Fibroblast of skin of left biceps (primary cell): ENCODE measurements at regions not wholly inside any gene's neighbourhood (a gene's known extent, or its start where the extent isn't known, plus 50 kb on each side); places are given as distances from the start of the nearest gene placed in this dataset.

ENCODE experiments used
- DNase-seq, 2 experiments: peaks; one replicate each; pipeline ENCODE4 v3.0.0-alpha.2; 2013; ENCODE audit warnings: low read depth in 2 of 2

GRCh38 chr5:44660251-44660650, 148.5 kb upstream of the MRPS30 start:
- DNase-seq = no peak

- no peak for DNase-seq
Observed at GRCh38 chr5:44659334-44659733, 149.4 kb upstream of the MRPS30 start.

GRCh38 chr5:44652674-44653073, 156.1 kb upstream of the MRPS30 start:
- no peak for DNase-seq

GRCh38 chr5:44646016-44646415, 162.7 kb upstream of the MRPS30 start:
- DNase-seq = no peak

- no peak for DNase-seq
Observed at GRCh38 chr5:44645502-44645901, 163.2 kb upstream of the MRPS30 start.

- DNase-seq = no peak
Observed at GRCh38 chr5:44644628-44645027, 164.1 kb upstream of the MRPS30 start.

- DNase-seq = no peak
Observed at GRCh38 chr5:44641820-44642219, 166.9 kb upstream of the MRPS30 start.

GRCh38 chr5:44640945-44641456, 167.7 kb upstream of the MRPS30 start:
- no peak for DNase-seq

GRCh38 chr5:44637916-44638869, 170.6 kb upstream of the MRPS30 start:
- DNase-seq = no peak

GRCh38 chr5:44632344-44632743, 176.4 kb upstream of the MRPS30 start:
- DNase-seq = no peak

- DNase-seq = no peak
Observed at GRCh38 chr5:44626846-44627245, 181.9 kb upstream of the MRPS30 start.

GRCh38 chr5:44622331-44622730, 186.4 kb upstream of the MRPS30 start:
- no peak for DNase-seq

GRCh38 chr5:44619875-44620610, 188.7 kb upstream of the MRPS30 start:
- DNase-seq = no peak

- no peak for DNase-seq
Observed at GRCh38 chr5:44614845-44615244, 193.9 kb upstream of the MRPS30 start.

- DNase-seq = no peak
Observed at GRCh38 chr5:44613936-44614335, 194.8 kb upstream of the MRPS30 start.

- DNase-seq = no peak
Observed at GRCh38 chr5:44605926-44606325, 202.8 kb upstream of the MRPS30 start.

GRCh38 chr5:44603496-44604272, 205.1 kb upstream of the MRPS30 start:
- no peak for DNase-seq

GRCh38 chr5:44574678-44575077, 185.5 kb upstream of the FGF10 start:
- DNase-seq = no peak

- DNase-seq = no peak
Observed at GRCh38 chr5:44568519-44568918, 179.3 kb upstream of the FGF10 start.

- no peak for DNase-seq
Observed at GRCh38 chr5:44565902-44566301, 176.7 kb upstream of the FGF10 start.

- DNase-seq = no peak
Observed at GRCh38 chr5:44565360-44565759, 176.1 kb upstream of the FGF10 start.

GRCh38 chr5:44546286-44546685, 157.1 kb upstream of the FGF10 start:
- DNase-seq = peak in 1 of 2 experiments; percentile 2
